ENCODE measurements at regions not wholly inside any gene's neighbourhood (a gene's known extent, or its start where the extent isn't known, plus 50 kb on each side); places are given as distances from the start of the nearest gene placed in this dataset.

DNA sequence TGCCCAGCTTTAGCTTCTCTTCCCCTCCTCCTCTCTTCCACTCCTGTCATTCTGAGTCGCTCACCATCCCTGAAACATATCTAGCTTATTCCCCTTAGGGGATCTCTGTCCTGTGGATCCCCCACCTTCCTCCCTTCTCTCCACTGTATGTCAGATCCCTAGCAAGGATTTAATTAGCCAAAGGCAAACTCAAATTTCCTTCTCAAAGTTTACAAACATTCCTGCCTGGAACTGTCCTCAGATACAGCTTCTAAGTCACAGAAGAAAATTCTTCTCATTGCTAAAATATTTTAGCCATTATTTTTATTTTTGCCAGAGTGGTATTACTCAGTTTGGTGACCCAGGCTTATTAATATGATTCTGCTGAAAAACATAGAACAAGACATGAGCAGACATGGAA, 315.3 kb downstream of the CYP26B1 start:
- no peak for DNase-seq

DNA sequence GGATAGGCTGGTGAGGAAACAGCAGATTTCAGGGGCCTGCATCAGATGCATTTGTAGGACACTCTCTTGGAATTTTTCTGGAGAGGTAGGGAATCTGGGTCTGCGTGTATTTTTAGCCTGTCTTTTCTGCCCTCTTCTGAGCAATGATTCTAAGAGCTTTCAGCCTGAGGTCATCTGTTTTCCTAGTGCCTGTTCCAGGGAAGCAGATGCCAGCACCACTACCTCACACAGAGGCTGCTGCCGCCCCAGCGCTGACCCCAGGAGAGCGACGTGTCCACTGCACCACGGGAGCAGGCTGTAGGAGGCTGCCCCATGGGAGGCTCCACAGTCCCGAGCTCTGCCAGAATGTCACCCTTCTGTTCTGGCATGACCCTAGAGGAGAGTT, 316.5 kb downstream of the CYP26B1 start:
- peak; percentile 10 for DNase-seq

DNA sequence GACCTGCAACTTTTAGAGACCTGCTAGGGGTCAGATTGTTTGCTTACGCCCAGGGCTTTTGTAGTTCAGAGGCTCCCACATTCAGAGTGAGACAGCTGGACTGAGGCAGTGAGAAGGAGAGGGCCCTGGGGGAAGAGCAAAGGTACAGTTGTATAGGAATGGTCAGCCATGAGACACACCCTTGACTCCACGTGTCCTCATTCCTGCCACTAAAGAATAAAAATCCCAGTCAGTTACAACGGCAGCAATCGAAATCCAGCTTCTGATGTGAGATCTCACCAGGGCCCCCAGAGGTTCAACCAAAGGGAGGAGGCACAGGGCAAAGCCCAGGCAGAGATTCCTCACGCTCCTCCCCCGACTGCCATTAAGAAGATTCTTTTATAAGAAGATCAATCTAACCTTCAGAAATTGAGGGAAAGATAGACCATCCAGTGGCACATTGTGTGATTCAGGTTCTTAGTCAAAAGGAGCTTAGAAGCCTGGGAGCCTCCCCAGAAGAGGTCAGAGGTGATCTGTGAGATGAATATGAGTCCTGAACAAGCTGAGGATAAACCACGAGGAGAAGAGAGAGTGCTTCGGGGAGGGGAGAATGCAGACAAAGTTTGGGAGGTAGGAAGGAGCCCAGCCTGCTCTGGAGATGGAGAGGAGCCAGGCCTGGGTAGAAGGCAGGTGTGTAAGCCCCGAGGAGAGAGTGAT, 317.0 kb downstream of the CYP26B1 start:
- no peak for DNase-seq

DNA sequence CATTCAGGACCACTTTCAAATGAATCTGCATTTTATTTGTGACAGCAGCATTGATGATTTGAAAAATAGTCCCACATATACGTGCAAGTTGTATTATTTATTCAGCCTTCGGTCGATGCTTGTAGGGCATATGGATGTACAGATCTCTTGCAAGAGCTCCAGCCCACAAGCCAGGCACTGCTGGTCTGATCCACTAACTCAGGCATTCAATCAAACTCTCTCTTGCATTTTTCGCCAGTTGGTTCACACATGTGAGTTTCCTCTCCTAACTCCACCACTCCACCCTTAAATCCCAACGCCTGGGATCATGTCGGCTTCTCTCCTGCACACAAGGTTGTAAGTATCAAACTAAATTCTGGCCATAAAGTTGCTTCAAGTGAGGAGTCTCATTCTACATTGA, 318.7 kb downstream of the CYP26B1 start:
- DNase-seq, result no peak

DNA sequence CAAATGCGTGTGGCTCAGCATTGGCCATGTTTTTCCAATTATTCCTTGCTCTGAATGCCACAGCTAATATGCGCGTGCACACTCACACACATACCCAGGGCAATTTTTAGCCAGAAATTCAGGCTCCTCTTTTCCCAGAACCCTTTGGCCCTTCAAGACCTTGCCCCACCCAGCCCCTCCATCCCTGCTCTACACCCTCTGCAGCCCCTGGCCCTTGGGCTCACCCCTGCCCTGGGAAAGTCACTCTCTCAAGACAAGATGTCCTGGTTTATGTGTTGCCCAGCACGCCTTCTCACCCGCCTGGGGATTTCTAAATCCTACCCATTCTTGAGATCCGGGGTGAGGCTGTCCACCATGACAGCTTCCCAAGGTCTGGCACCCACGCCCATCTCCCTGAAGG, 319.7 kb downstream of the CYP26B1 start:
- DNase-seq, result no peak

DNA sequence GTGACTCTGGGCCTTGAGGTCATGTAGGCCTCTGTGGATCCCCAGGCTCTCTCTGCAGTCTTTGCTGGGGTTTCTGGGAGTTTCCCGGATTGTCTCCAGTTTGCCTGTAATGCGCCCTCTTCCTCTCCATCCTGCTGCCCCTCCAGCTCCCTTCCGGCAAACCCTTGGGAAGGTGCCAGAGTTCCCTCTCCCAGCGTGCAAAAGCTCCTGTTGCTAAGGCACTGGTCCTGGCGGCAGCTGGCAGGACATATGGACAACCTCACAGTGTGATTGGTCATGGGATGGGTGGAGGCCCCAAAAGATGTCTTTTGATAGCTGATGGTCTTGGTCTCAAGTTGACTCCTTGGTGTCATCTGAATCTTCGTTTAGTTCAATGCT, 320.1 kb downstream of the CYP26B1 start:
- DNase-seq, result no peak

DNA sequence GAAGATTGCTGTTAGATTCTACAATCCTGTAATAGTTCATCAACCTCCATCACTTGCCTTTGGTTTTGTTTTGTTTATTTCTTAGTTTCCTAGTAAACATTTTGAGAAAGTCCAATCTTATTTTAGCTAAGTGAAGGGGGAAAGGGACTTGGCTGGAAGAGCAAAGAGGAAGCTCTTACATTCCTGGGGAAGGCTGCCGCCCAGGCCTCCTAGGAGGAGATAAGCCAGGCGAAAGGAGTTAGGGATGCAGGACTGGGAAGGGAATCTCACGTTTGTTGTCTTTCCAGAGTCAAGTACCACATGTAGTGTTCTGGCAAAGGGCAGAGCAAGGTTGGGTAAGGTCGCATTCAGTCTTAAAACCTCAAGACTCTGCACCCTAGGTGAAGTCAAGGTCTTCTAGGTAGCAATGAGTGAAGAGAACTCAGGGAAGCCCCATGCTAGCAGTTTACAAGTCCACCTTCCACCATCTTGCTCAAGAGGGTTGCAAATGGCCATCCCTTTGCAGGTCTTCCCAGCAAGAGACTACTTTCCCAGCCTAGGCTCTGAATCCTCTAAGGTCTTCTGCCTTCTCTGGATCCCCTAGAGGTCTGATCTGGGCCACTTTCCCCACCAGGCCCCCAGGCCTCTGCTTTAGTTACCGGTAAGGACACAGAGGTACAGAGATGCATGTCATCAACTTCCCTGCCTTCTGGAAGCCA, 320.7 kb downstream of the CYP26B1 start:
- DNase-seq, result no peak

DNA sequence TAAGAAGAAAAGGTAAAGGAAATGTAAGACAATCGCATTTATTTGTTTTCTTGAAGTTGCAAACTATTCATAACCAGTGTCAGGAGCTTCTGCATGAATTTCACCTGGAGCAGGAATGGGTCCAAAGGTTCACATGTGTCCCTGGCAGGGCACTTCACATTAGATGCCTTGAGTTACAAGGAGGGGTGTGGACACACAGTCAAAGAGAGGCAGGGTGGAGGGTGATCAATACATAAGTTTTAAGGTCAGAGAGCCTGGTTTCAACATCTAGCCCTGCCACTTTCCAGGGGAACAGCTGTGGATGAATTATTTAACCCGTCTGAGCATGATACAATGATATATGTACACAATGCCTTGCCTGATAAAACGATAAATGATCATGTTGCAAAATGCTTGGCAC, 321.4 kb downstream of the CYP26B1 start:
- DNase-seq, result no peak

DNA sequence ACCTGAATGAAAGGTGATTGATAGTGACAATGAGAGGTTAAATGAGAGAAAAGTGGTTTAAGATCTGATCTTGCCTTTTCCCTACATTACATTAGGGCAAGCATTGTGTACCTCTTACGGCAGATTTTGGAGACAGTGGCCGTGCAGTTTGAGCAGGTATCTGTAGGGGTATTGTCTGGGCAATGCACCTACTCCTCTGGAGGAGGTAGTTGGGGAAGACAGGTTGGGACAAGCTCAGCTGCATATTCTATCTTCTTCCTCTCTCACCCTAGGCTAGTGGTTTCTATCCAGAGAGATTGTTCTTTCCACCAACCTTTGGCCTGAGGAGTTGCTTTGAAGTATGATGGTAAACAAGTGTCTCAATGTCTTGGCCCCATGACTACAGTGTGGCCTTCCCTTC, 323.2 kb downstream of the CYP26B1 start:
- no peak for DNase-seq

DNA sequence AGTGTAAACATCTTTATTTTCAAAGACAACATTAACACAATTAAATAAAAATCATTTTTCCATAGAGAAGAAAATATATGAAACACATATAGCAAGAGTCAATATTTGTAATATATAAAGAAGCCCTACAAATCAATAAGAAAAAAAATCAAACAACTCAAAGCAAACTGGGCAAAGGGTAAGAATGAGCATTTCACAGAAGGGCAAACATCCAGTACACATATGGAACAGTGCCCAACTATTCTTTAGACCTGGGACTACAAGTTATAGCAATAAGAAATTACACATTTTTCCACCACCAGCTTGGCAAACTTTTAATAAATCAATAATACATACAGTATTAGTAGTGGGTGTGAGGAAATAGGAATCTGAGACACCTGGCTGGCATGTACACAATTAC, 324.1 kb downstream of the CYP26B1 start:
- no peak for DNase-seq

DNA sequence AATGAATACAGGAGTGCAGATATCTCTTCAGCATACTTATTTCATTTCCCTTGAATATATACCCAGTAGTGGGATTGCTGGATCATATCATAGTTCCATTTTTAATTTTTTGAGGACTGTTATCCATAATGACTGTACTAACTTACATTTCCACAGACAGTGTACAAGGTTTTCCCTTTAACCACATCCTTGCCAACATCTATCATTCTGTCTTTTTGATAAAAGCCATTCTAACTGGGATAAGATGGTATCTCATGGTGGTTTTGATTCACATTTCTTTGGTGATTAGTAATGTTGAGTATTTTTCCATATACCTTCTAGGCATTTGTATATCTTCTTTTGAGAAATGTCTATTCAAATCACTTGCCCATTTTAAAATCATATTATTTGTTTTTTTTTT, 325.2 kb downstream of the CYP26B1 start:
- DNase-seq, result no peak

DNA sequence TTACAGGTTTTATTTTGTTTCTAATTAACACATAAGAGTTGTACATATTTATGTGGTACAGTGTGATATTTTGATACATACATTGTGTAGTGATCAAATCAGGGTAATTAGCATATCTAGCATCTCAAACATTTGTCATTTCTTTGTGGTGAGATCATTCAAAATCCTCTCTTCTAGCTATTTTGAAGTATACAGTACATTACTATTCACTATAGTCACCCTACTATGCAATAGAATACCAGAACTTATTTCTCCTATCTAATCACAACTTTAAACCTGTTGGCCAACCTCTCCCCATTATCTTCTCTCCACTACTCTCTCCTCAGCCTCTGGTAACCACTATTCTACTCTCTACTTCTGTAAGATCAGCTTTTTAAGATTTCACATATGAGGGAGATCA, 325.8 kb downstream of the CYP26B1 start:
- no peak for DNase-seq

DNA sequence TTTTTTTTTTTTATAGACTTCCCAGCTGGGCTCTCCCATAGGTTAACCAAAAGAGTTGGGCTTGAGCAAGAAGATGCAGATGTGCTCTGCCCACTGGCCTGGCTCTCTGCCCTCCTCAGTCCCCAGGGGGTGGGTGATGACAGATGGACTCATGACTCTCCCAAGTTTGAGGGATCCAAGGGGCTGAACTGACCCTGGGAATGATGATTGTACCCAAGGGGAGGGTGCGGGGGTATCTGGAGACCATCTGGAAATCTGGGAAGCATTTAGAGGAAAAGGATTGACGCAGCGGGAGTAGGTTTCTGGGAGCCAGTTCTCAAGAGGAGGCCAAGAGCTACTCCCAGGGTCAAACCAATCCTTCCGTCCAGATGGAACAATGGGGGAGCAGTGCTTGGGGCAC, 330.8 kb downstream of the CYP26B1 start:
- no peak for DNase-seq

DNA sequence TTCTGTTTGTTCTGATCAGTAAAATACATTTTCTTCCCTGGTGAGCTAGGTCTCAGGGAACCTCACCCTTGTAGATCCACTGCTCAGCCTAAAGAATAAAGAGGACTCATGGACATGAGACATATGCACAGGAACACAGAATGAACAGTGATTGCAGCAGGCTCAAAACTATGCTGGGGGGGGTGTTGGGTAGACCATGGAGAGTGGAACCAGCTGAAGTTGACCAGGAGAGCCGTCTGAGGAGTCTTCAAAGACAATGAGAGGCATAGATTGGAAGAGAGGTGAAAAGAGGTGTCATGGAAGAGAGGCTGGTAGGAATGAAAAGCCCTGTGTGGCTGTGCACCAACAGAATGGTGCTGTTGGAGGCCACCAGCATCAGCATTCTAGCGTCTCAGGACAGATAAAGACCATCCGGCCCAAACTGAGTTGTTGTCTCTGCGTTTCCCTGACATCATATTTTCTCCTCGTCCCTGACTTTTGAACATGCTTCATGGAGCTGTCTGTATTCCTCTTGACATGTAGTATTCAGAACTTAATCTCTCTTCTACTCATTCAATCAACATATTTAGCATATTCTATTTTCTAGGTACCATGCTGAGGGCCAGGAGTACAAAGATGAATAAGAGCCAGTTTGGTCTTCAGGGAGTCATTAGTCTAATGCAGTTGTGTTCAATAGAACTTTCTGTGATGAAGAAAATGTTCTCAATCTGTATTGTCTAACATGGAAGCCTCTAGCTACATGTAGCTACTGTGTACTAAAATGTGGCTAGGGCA, 331.8 kb downstream of the CYP26B1 start:
- no peak for DNase-seq

DNA sequence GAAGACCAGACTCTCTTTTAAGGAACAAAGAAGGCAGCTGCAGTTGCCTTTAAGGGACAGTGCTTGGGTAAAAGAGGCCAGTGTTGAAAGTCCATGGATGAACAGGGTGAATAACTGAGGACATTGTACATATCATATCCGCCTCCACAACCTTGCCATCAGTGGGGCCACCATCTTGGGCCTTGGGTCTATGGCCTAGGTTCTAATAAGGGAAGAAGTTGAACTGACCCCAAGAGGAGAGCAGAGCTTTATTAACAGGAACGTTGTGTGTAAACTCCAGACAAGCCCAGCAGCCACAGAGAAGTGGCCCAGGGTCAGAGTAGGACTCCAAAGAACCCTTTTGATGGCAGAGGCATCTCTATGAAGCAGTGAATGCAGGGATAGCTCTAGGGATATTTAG, 332.8 kb downstream of the CYP26B1 start:
- DNase-seq, result no peak

DNA sequence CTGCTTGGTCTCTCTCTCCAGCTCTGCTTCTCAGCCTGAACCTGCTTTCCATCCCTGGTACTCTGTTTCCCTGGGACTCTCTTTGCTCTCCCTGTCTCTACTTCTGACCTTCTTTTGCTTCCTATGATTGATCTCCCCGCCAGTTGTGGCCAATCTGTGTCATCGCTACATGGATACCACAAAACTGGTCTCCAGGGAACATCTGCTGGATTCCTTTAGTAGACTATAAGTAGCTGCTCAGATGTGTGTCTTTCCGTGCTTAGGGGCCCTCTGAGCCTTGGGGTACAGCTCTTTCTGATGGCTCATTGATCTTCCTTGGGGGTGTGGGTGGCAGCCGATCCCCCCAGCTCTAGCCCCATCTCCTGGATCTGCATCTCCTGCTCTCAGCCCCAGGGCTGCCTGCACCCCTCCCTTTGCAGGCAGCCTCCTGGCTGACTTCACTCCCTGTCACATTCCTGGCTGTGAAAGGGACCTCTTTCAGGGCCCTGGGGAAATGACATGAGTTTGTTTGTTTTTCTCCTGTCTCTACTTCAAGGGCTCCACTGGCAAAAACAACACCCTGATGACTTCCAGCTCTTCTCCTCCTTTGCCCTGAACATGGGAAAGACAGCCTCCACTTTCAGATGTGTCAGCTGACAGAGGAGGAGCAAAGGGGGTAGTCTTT, 333.7 kb downstream of the CYP26B1 start:
- DNase-seq, result no peak

DNA sequence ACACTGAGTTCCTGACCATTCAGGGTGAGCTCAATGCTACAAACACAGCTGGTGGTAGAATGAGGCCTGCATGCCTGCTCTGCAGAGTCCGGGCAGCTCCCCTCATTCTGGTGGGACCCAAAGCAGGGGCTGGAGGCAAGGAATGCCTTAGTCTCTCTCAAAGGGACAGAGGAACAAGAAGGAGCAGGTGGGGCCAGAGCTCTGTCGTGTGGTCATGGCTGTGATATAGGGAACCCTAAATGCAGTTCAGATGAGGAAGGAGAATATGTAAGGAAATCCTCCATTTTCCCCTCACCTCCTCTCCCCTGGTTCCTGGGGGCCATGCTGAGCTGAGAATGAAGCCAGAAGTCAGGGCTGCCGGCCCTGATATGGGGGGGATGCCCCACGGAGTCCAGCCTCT, 334.3 kb downstream of the CYP26B1 start:
- no peak for DNase-seq

DNA sequence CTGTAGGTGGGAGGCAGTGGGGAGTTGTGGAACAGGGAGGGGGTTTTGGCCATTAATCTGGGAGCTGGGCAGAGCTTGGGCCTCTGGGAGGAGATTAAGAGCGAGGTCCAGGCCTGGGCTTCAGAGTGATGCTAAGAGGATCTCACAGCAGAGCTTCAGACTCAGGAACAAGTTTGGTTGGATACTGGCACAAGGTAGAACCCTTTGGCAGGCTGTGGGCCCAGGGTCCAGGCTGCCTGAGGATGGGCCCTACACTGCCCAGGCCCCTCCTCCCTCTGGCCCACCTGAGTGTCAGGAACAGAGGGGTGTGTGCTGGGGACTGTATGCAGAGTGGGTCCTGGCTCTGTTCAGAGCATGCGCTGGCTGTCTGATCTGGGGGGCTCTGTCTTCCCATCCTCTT, 334.9 kb downstream of the CYP26B1 start:
- DNase-seq, result no peak

DNA sequence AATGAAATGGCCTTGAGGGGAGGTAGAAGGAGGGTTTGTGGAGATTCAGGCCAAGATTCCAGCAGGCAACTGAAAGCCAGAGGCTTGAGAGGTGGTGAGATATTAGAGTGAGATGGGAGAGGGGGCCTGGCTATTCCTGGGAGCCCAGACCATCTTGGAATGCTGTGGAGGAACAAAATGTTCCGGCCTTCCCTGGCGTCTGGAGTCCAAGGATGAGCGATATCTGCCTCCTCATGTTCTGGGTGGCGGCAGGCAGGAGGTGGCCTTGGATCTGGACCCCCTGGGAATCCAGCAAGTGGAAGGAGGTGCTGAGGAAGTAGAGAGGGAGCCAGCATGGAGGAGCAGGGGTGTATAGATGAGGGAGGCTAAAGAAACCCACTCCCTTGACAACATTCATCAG, 335.9 kb downstream of the CYP26B1 start:
- DNase-seq, result no peak

DNA sequence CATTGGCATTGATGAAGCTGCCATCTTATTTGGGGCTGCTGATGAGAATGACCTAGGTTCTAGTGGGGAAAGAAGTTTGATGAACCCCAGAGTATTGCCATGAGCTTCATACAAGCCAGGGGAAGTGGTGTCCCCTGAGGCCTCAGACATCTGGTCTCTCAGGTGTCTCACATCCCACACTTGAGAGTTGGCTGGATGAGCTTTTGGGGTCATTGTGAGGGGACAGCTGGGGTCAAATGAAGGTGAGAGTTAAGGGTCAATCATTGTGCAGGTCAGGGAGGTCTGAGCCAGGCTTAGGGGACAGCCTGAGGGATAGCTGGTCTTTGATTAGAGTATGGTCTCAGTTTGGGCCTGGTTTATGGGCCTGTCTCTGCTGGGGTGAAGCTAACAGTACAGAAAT, 336.5 kb downstream of the CYP26B1 start:
- DNase-seq, result no peak

DNA sequence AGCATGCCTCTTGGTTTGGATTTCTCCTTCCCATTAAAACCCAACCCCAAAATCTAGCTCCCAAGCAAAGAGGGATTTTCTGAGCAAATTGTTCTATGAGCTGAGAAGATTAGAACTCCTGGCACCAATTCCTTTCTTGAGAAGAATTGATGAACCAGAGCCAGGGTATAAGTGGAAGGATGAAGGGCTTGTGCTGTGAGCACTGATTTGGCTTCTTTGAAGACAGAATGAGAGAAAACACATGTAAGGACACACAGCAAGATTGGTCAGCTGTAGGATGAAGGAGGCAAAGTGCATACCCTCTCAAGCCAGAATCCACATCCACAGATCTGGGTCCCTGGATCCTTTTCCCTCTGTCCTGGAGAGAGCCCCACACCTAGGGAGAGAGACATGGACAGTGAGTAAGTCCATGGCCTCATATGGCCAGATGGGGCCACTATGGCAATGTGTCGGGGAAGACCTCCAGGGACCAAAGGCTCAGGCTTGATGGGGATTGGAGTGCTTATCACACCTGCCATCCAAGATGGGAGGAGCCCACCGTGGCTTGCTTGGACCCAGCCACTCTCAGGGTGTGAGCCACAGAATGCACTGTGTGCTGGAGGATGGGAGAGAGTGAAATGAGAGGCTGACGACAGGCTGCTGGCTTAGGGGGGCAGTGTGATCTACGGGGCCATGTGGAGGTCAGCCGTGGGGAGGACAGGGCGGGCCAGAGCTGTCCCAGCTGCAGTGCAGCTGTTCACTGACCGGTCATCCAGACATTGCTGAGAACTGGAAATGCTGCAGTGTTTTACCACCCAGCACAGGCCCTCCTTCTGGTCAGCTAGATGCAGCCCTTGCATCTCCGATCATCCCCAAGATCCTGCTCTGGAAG, 339.8 kb downstream of the CYP26B1 start:
- no peak for DNase-seq

DNA sequence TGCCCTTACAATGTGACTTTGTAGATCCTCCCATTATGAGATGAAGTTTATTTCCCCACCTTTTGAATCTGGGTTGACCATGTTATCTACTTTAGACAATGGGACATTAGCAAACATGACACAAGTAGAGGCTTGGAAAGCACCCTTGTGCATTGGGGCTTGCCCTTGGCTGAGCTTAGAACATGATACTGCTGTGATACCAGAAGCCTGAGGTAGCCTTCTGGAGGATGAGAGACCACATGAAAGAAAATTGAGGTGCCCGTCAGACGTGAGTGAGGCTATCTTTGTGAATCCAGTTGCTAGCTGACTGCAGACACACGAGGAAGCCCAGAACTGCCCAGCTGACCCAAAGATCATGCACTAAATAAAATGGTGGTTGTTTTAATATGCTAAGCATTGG, 341.2 kb downstream of the CYP26B1 start:
- no peak for DNase-seq
